ENCODE measurements at regions not wholly inside any gene's neighbourhood (a gene's known extent, or its start where the extent isn't known, plus 50 kb on each side); places are given as distances from the start of the nearest gene placed in this dataset.

DNA sequence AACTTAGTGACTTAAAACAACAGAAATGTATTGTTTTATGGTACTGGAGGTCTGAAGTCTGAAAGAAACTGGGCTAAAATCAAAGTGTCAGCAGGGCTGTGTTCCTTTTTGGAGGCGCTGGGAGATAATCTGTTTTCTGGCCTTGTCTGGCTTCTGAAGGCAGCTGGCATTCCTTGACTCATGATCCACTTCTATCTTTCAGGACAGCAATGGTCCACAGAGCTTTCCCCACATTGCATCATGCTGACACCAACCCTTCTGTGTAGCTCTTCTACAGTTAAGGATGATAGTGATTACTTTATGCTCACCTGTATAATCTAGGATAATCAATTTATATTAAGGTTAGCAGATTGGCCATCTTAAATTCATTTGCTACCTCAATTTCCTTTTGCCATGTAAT lies 392.1 kb downstream of the TDRD15 start:
- TF ChIP-seq, protein P1, sequence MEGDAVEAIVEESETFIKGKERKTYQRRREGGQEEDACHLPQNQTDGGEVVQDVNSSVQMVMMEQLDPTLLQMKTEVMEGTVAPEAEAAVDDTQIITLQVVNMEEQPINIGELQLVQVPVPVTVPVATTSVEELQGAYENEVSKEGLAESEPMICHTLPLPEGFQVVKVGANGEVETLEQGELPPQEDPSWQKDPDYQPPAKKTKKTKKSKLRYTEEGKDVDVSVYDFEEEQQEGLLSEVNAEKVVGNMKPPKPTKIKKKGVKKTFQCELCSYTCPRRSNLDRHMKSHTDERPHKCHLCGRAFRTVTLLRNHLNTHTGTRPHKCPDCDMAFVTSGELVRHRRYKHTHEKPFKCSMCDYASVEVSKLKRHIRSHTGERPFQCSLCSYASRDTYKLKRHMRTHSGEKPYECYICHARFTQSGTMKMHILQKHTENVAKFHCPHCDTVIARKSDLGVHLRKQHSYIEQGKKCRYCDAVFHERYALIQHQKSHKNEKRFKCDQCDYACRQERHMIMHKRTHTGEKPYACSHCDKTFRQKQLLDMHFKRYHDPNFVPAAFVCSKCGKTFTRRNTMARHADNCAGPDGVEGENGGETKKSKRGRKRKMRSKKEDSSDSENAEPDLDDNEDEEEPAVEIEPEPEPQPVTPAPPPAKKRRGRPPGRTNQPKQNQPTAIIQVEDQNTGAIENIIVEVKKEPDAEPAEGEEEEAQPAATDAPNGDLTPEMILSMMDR (IDR thresholded peaks at IDR 0.05; ENCODE audit: low read depth, low read length), result no peak
- TF ChIP-seq EZH2phosphoT487 (IDR thresholded peaks at IDR 0.05; ENCODE audit: low read depth), result no peak
